Stimulated activated effector memory CD8-positive, alpha-beta T cell treated with anti-CD3 and anti-CD28 coated beads, Interleukin-12 subunit alpha, Interleukin-12 subunit beta, amount 100 ng/mL, for 72 hours (primary cell): ENCODE measurements at regions not wholly inside any gene's neighbourhood (a gene's known extent, or its start where the extent isn't known, plus 50 kb on each side); places are given as distances from the start of the nearest gene placed in this dataset.

Experiments
- ATAC-seq: fragments of 150-1000 bp; cut with Tn5 transposase; 2 replicates; pipeline ENCODE4 v1.10.0; 2021
- DNase-seq, 2 donors: peaks; one replicate each; pipeline ENCODE4 v3.0.0; 2021 to 2022; ENCODE audit warnings: low spot score in 2 of 2
- H3K27ac Mint-ChIP-seq: one replicate; pipeline ENCODE4 v1.8.0; 2022; ENCODE audit warnings: mild to moderate bottlenecking, mixed read lengths
- H3K36me3 Mint-ChIP-seq: one replicate; pipeline ENCODE4 v1.8.0; 2022; ENCODE audit warnings: mild to moderate bottlenecking, mixed read lengths
- H3K4me1 Mint-ChIP-seq: one replicate; pipeline ENCODE4 v1.8.0; 2022; ENCODE audit warnings: mixed read lengths
- H3K4me3 Mint-ChIP-seq: one replicate; pipeline ENCODE4 v1.8.0; 2022; ENCODE audit warnings: mild to moderate bottlenecking, mixed read lengths
- H3K9me3 Mint-ChIP-seq: one replicate; pipeline ENCODE4 v1.8.0; 2022; ENCODE audit warnings: mixed read lengths

- Mint-ChIP-seq H3K27ac (no peak overlapping the region), H3K36me3 (no peaks in the 10 kb centered on the region), H3K4me3 (no peak overlapping the region), H3K4me1 (no peaks in the 10 kb centered on the region), H3K9me3 (peaks cover 16% of the 10 kb centered on the region)
- DNase-seq (no peak), ATAC-seq (no peak)
Measured at GRCh38 chr5:92990771-92991170, 590.2 kb downstream of the NR2F1-AS1 start.

- Mint-ChIP-seq H3K36me3 (no peaks in the 10 kb centered on the region), H3K27ac (no peak overlapping the region), H3K9me3 (peaks cover 15% of the 10 kb centered on the region), H3K4me1 (no peaks in the 10 kb centered on the region), H3K4me3 (no peak overlapping the region)
- DNase-seq (no peak), ATAC-seq (no peak)
Measured at GRCh38 chr5:92981001-92981400, 600.0 kb downstream of the NR2F1-AS1 start.

GRCh38 chr5:92980491-92980890 is 600.5 kb downstream of the NR2F1-AS1 start:
- Mint-ChIP-seq H3K36me3 (no peaks in the 10 kb centered on the region), H3K9me3 (peaks cover 12% of the 10 kb centered on the region), H3K27ac (no peak overlapping the region), H3K4me3 (no peak overlapping the region), H3K4me1 (no peaks in the 10 kb centered on the region)
- DNase-seq (no peak), ATAC-seq (no peak)

- DNase-seq, result no peak
- Mint-ChIP-seq H3K4me1 (no peaks in the 10 kb centered on the region), H3K4me3 (no peak overlapping the region), H3K9me3 (peaks cover 11% of the 10 kb centered on the region), H3K27ac (no peak overlapping the region), H3K36me3 (no peaks in the 10 kb centered on the region)
- no peak for ATAC-seq
Measured at GRCh38 chr5:92979716-92980115, 601.3 kb downstream of the NR2F1-AS1 start.

- no peak for ATAC-seq
Measured at GRCh38 chr5:92977846-92978540, 603.0 kb downstream of the NR2F1-AS1 start.

GRCh38 chr5:92976156-92976555 is 604.9 kb downstream of the NR2F1-AS1 start:
- no peaks in the 10 kb centered on the region for H3K4me1 Mint-ChIP-seq
- no peak for DNase-seq
- peaks cover 6% of the 10 kb centered on the region for H3K9me3 Mint-ChIP-seq
- ATAC-seq, result no peak
- H3K27ac Mint-ChIP-seq, result no peak overlapping the region
- H3K36me3 Mint-ChIP-seq, result no peaks in the 10 kb centered on the region
- no peak overlapping the region for H3K4me3 Mint-ChIP-seq

More at GRCh38 chr5:92977846-92978540, 603.0 kb downstream of the NR2F1-AS1 start:
- no peak for DNase-seq
- Mint-ChIP-seq H3K27ac (no peak overlapping the region), H3K9me3 (peaks cover 7% of the 10 kb centered on the region), H3K4me1 (no peaks in the 10 kb centered on the region), H3K4me3 (no peak overlapping the region), H3K36me3 (no peaks in the 10 kb centered on the region)

- ATAC-seq, result no peak
- Mint-ChIP-seq H3K36me3 (no peaks in the 10 kb centered on the region), H3K9me3 (peaks cover 6% of the 10 kb centered on the region), H3K27ac (no peak overlapping the region), H3K4me3 (no peak overlapping the region), H3K4me1 (no peaks in the 10 kb centered on the region)
- no peak for DNase-seq
Measured at GRCh38 chr5:92969781-92970237, 611.2 kb downstream of the NR2F1-AS1 start.

GRCh38 chr5:92969191-92969780 is 611.7 kb downstream of the NR2F1-AS1 start:
- no peak overlapping the region for H3K27ac Mint-ChIP-seq
- peaks cover 4% of the 10 kb centered on the region for H3K9me3 Mint-ChIP-seq
- H3K4me1 Mint-ChIP-seq, result no peaks in the 10 kb centered on the region
- ATAC-seq (peak; percentile 36), DNase-seq (no peak)
- H3K36me3 Mint-ChIP-seq, result no peaks in the 10 kb centered on the region
- no peak overlapping the region for H3K4me3 Mint-ChIP-seq

GRCh38 chr5:92963800-92964199 is 617.2 kb downstream of the NR2F1-AS1 start:
- ATAC-seq, result no peak
- peaks cover 8% of the 10 kb centered on the region for H3K9me3 Mint-ChIP-seq
- H3K27ac Mint-ChIP-seq, result no peak overlapping the region
- DNase-seq, result no peak
- no peak overlapping the region for H3K4me3 Mint-ChIP-seq
- no peaks in the 10 kb centered on the region for H3K36me3 Mint-ChIP-seq
- H3K4me1 Mint-ChIP-seq, result no peaks in the 10 kb centered on the region

- no peaks in the 10 kb centered on the region for H3K4me1 Mint-ChIP-seq
Measured at GRCh38 chr5:92962752-92963151, 618.3 kb downstream of the NR2F1-AS1 start.

GRCh38 chr5:92956886-92957285 is 624.1 kb downstream of the NR2F1-AS1 start:
- Mint-ChIP-seq H3K4me1 (no peaks in the 10 kb centered on the region), H3K9me3 (peaks cover 29% of the 10 kb centered on the region), H3K4me3 (no peak overlapping the region), H3K36me3 (no peaks in the 10 kb centered on the region), H3K27ac (no peak overlapping the region)
- DNase-seq (no peak), ATAC-seq (no peak)

More at GRCh38 chr5:92962752-92963151, 618.3 kb downstream of the NR2F1-AS1 start:
- peaks cover 11% of the 10 kb centered on the region for H3K9me3 Mint-ChIP-seq
- no peak for ATAC-seq
- DNase-seq, result no peak
- H3K36me3 Mint-ChIP-seq, result no peaks in the 10 kb centered on the region
- H3K4me3 Mint-ChIP-seq, result no peak overlapping the region
- H3K27ac Mint-ChIP-seq, result no peak overlapping the region

- ATAC-seq (no peak), DNase-seq (no peak)
- Mint-ChIP-seq H3K36me3 (no peaks in the 10 kb centered on the region), H3K4me1 (no peaks in the 10 kb centered on the region), H3K27ac (no peak overlapping the region), H3K4me3 (no peak overlapping the region), H3K9me3 (peaks cover 41% of the 10 kb centered on the region)
Measured at GRCh38 chr5:92952243-92952642, 628.8 kb downstream of the NR2F1-AS1 start.

GRCh38 chr5:92951746-92952145 is 629.3 kb downstream of the NR2F1-AS1 start:
- H3K9me3 Mint-ChIP-seq, result peaks cover 41% of the 10 kb centered on the region
- no peak for DNase-seq
- no peak overlapping the region for H3K4me3 Mint-ChIP-seq
- no peaks in the 10 kb centered on the region for H3K36me3 Mint-ChIP-seq
- no peak overlapping the region for H3K27ac Mint-ChIP-seq
- no peak for ATAC-seq
- H3K4me1 Mint-ChIP-seq, result no peaks in the 10 kb centered on the region

GRCh38 chr5:92946546-92946945 is 634.5 kb downstream of the NR2F1-AS1 start:
- H3K4me1 Mint-ChIP-seq, result no peaks in the 10 kb centered on the region
- no peak overlapping the region for H3K4me3 Mint-ChIP-seq
- no peak overlapping the region for H3K27ac Mint-ChIP-seq
- DNase-seq (no peak), ATAC-seq (no peak)
- peaks cover 17% of the 10 kb centered on the region for H3K9me3 Mint-ChIP-seq
- no peaks in the 10 kb centered on the region for H3K36me3 Mint-ChIP-seq

GRCh38 chr5:92945605-92946097 is 635.4 kb downstream of the NR2F1-AS1 start:
- DNase-seq, result no peak
- H3K9me3 Mint-ChIP-seq, result peaks cover 13% of the 10 kb centered on the region
- ATAC-seq, result no peak
- no peaks in the 10 kb centered on the region for H3K36me3 Mint-ChIP-seq
- H3K4me3 Mint-ChIP-seq, result no peak overlapping the region
- H3K27ac Mint-ChIP-seq, result no peak overlapping the region
- no peaks in the 10 kb centered on the region for H3K4me1 Mint-ChIP-seq
